ENCODE measurements at regions not wholly inside any gene's neighbourhood (a gene's known extent, or its start where the extent isn't known, plus 50 kb on each side); places are given as distances from the start of the nearest gene placed in this dataset.

DNA sequence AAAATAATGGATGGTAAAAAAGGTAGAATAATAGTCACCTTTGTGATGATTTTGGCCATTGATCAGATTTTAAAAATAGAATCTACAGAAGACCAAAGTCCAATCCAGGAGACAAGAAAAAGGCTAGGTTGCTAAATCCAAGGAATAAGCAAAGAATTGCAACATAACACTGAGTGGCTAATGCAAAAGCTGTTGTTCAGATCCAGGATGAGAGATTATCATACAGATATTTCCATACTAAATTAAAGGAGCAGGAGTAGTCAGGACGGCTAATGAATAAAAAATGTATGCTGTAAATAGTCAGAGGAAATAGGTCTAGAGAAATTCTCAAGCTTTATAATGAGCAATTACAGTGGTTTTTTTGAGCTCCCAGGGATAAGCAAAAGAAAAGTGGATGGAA lies 745.9 kb upstream of the ACVR2A start:
- TF ChIP-seq, protein P1, sequence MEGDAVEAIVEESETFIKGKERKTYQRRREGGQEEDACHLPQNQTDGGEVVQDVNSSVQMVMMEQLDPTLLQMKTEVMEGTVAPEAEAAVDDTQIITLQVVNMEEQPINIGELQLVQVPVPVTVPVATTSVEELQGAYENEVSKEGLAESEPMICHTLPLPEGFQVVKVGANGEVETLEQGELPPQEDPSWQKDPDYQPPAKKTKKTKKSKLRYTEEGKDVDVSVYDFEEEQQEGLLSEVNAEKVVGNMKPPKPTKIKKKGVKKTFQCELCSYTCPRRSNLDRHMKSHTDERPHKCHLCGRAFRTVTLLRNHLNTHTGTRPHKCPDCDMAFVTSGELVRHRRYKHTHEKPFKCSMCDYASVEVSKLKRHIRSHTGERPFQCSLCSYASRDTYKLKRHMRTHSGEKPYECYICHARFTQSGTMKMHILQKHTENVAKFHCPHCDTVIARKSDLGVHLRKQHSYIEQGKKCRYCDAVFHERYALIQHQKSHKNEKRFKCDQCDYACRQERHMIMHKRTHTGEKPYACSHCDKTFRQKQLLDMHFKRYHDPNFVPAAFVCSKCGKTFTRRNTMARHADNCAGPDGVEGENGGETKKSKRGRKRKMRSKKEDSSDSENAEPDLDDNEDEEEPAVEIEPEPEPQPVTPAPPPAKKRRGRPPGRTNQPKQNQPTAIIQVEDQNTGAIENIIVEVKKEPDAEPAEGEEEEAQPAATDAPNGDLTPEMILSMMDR (IDR thresholded peaks at IDR 0.05; ENCODE audit: insufficient read depth, low read length), result no peak
- no peak for TF ChIP-seq POLR2AphosphoS5 (IDR thresholded peaks at IDR 0.05; ENCODE audit: low read depth)
- TF ChIP-seq, protein P2, sequence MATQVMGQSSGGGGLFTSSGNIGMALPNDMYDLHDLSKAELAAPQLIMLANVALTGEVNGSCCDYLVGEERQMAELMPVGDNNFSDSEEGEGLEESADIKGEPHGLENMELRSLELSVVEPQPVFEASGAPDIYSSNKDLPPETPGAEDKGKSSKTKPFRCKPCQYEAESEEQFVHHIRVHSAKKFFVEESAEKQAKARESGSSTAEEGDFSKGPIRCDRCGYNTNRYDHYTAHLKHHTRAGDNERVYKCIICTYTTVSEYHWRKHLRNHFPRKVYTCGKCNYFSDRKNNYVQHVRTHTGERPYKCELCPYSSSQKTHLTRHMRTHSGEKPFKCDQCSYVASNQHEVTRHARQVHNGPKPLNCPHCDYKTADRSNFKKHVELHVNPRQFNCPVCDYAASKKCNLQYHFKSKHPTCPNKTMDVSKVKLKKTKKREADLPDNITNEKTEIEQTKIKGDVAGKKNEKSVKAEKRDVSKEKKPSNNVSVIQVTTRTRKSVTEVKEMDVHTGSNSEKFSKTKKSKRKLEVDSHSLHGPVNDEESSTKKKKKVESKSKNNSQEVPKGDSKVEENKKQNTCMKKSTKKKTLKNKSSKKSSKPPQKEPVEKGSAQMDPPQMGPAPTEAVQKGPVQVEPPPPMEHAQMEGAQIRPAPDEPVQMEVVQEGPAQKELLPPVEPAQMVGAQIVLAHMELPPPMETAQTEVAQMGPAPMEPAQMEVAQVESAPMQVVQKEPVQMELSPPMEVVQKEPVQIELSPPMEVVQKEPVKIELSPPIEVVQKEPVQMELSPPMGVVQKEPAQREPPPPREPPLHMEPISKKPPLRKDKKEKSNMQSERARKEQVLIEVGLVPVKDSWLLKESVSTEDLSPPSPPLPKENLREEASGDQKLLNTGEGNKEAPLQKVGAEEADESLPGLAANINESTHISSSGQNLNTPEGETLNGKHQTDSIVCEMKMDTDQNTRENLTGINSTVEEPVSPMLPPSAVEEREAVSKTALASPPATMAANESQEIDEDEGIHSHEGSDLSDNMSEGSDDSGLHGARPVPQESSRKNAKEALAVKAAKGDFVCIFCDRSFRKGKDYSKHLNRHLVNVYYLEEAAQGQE (IDR thresholded peaks at IDR 0.05; ENCODE audit: insufficient replicate concordance, low read depth), result no peak
- no peak for TF ChIP-seq GABPA (IDR thresholded peaks at IDR 0.05; ENCODE audit: low read depth)

All from HL-60 (cell line).